HL-60 (cell line): ENCODE measurements at regions not wholly inside any gene's neighbourhood (a gene's known extent, or its start where the extent isn't known, plus 50 kb on each side); places are given as distances from the start of the nearest gene placed in this dataset.

Experiments
- POLR2AphosphoS5 ChIP-seq: IDR thresholded peaks from 2 replicates; pipeline ENCODE4 v1.6.1; 2012; ENCODE audit warnings: low read depth
- TF ChIP-seq, protein P1 (sequence below): IDR thresholded peaks from one replicate; pipeline ENCODE4 v1.5.1; 2011; ENCODE audit warnings: low read length, control low read depth, inconsistent platforms; ENCODE audit not compliant: insufficient read depth

DNA sequence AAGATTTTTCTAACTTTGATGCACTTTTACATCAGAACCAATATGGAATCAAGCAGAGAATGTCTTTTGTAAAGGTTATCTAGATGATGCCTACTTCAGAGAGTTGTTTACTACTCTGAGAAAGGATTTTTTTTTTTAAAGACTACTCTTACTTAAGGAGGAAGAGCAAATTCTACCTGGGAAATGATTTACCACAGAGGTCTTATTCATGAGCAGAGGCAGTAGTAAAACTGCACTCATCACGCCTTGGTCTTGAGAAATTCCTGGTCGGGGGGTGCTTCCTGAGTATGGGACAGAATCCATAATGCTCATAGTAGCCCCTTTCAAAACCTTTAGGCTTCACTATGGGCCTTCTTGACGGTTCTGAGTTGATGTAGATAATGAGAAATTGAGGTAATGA is 241.8 kb upstream of the PREP start:
- TF ChIP-seq, protein P1, sequence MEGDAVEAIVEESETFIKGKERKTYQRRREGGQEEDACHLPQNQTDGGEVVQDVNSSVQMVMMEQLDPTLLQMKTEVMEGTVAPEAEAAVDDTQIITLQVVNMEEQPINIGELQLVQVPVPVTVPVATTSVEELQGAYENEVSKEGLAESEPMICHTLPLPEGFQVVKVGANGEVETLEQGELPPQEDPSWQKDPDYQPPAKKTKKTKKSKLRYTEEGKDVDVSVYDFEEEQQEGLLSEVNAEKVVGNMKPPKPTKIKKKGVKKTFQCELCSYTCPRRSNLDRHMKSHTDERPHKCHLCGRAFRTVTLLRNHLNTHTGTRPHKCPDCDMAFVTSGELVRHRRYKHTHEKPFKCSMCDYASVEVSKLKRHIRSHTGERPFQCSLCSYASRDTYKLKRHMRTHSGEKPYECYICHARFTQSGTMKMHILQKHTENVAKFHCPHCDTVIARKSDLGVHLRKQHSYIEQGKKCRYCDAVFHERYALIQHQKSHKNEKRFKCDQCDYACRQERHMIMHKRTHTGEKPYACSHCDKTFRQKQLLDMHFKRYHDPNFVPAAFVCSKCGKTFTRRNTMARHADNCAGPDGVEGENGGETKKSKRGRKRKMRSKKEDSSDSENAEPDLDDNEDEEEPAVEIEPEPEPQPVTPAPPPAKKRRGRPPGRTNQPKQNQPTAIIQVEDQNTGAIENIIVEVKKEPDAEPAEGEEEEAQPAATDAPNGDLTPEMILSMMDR: no peak
- TF ChIP-seq POLR2AphosphoS5: no peak
